ENCODE measurements at regions not wholly inside any gene's neighbourhood (a gene's known extent, or its start where the extent isn't known, plus 50 kb on each side); places are given as distances from the start of the nearest gene placed in this dataset.
A peak's percentile ranks its signal among the peaks of the same experiment; 100 is the strongest.
"Not testable (repeated sequence)": the region's sequence is repeated elsewhere in the genome, so short reads cannot be mapped to it uniquely, and the experiment has no call there.

DNA sequence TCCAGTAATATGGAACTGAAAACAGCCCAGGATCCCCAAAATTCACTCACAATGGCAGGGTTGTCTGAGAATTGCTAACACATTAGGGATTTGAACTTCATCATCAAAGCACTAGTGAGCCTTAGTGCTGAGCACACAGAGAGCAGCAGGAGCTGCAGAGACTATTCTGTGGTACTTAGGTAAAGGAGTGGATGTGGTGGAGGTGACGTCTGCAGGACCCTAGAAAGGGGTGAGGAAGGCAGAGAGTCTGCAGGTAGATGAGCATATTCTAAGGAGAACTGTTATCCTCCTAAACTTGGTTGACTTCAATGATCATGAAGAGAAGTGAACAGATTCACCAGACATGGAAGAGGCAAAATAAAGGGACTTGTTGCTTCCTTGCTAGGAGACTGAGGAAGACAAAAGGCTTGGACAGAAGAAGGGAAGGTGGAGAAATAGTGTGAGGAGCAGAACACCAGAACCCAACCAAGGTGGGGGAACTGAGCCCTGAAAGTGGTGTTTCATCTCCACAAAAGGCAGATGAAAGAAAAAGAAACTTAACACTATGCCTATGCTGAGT, 1164.0 kb downstream of the TMEM121 start:
- H3K4me1 ChIP-seq = no peaks in the 10 kb centered on the region
- intact Hi-C loops (cut with DNase I) = no loop called here
- H3K9me3 ChIP-seq = no peaks in the 10 kb centered on the region
- no peak overlapping the region for H3K4me3 ChIP-seq
- H3K27ac ChIP-seq = no peak overlapping the region
- DNase-seq (no peak), ATAC-seq (no peak), FAIRE-seq (no peak)
- 30 to 48% methylated on average over 1 of the region's 1 CpG for WGBS, 2 donors
- no peaks in the 10 kb centered on the region for H3K36me3 ChIP-seq
- H3K27me3 ChIP-seq = peaks cover 0 to 21% (median 0%) of the 10 kb centered on the region in 4 donors
- TF ChIP-seq, protein P1, sequence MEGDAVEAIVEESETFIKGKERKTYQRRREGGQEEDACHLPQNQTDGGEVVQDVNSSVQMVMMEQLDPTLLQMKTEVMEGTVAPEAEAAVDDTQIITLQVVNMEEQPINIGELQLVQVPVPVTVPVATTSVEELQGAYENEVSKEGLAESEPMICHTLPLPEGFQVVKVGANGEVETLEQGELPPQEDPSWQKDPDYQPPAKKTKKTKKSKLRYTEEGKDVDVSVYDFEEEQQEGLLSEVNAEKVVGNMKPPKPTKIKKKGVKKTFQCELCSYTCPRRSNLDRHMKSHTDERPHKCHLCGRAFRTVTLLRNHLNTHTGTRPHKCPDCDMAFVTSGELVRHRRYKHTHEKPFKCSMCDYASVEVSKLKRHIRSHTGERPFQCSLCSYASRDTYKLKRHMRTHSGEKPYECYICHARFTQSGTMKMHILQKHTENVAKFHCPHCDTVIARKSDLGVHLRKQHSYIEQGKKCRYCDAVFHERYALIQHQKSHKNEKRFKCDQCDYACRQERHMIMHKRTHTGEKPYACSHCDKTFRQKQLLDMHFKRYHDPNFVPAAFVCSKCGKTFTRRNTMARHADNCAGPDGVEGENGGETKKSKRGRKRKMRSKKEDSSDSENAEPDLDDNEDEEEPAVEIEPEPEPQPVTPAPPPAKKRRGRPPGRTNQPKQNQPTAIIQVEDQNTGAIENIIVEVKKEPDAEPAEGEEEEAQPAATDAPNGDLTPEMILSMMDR (IDR thresholded peaks at IDR 0.05) = no peak

DNA sequence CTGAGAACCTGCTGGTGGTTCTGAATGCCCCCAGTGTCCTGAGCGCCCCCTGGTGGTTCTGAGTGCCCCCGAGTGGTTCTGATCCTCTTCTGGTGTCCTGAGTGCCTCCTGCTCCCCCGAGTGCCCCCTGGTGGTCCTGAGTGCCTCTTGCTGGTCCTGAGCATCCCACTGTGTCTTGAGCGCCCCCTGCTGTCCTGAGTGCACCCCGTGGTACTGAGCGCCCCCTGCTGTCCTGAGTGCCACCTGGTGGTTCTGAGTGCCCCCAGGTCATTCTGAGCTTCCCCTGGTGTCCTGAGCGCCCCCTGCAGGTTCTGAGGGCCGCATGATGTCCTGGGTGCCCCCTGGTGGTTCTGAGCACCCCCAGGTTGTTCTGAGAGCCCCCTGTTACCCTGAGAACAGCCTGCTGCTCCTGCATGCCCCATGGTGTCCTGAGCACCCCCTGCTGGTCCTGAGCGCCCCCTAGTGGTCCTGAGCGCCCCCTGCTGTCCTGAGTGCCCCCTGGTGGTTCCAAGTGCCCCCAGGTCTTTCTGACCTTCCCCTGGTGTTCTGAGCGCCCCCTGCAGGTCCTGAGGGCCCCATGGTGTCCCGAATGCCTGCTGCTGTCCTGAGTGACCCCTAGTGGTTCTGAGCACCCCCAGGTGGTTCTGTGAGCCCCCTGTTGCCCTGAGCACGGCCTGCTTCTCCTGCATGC, 1165.4 kb downstream of the TMEM121 start:
- H3K27me3 ChIP-seq = peaks cover 0 to 13% (median 0%) of the 10 kb centered on the region in 4 donors
- H3K36me3 ChIP-seq = no peaks in the 10 kb centered on the region
- TF ChIP-seq, protein P1 (IDR thresholded peaks at IDR 0.05) = no peak
- 55 to 61% methylated on average over 13 of the region's 13 CpGs for WGBS, 2 donors
- no peak overlapping the region for H3K27ac ChIP-seq
- intact Hi-C loops (cut with DNase I) = no loop called here
- H3K4me1 ChIP-seq = no peaks in the 10 kb centered on the region
- no peaks in the 10 kb centered on the region for H3K9me3 ChIP-seq
- ATAC-seq = no peak
- no peak overlapping the region for H3K4me3 ChIP-seq
- DNase-seq = peak in 4 of 6 donors; percentile 18 to 59 (median 47)
- no peak for FAIRE-seq

- TF ChIP-seq, protein P1 (IDR thresholded peaks at IDR 0.05) = no peak
- peak in 1 of 6 donors; percentile 15 for DNase-seq
These were observed 1168.4 kb downstream of the TMEM121 start for GRCh38 chr14:106694638-106695393.

GRCh38 chr14:106698620-106699267, 1172.4 kb downstream of the TMEM121 start:
- H3K36me3 ChIP-seq; FAIRE-seq; H3K4me3 ChIP-seq; intact Hi-C loops (cut with DNase I); H3K9me3 ChIP-seq; H3K4me1 ChIP-seq; DNase-seq; H3K27ac ChIP-seq; H3K27me3 ChIP-seq: not testable (repeated sequence)
- ATAC-seq = peak in 1 of 4 donors; percentile 32
- WGBS, 2 donors = 32 to 41% methylated on average over 7 to 16 of the region's 16 CpGs

More at GRCh38 chr14:106694638-106695393, 1168.4 kb downstream of the TMEM121 start:
- no peak overlapping the region for H3K4me3 ChIP-seq
- H3K9me3 ChIP-seq = no peaks in the 10 kb centered on the region
- intact Hi-C loops (cut with DNase I) = no loop called here
- FAIRE-seq (no peak), ATAC-seq (peak in 2 of 4 donors; percentile 14 to 28)
- H3K4me1 ChIP-seq = no peaks in the 10 kb centered on the region
- 44 to 46% methylated on average over 12 to 19 of the region's 19 CpGs for WGBS, 2 donors
- H3K27me3 ChIP-seq = peaks cover 0 to 8% (median 0%) of the 10 kb centered on the region in 4 donors
- H3K27ac ChIP-seq = no peak overlapping the region
- H3K36me3 ChIP-seq = no peaks in the 10 kb centered on the region

GRCh38 chr14:106703651-106704050, 1177.3 kb downstream of the TMEM121 start:
- H3K9me3 ChIP-seq; FAIRE-seq; H3K4me1 ChIP-seq; H3K27me3 ChIP-seq; H3K36me3 ChIP-seq; H3K27ac ChIP-seq; intact Hi-C loops (cut with DNase I); DNase-seq; H3K4me3 ChIP-seq; ATAC-seq: not testable (repeated sequence)
- 49 to 57% methylated on average over 1 to 2 of the region's 4 CpGs for WGBS, 2 donors

GRCh38 chr14:106706488-106706887, 1180.1 kb downstream of the TMEM121 start:
- H3K27ac ChIP-seq; DNase-seq; H3K36me3 ChIP-seq; H3K4me1 ChIP-seq; FAIRE-seq; H3K27me3 ChIP-seq; intact Hi-C loops (cut with DNase I); H3K9me3 ChIP-seq; H3K4me3 ChIP-seq; ATAC-seq: not testable (repeated sequence)
- 37 to 41% methylated on average over 4 of the region's 4 CpGs for WGBS, 2 donors

DNA sequence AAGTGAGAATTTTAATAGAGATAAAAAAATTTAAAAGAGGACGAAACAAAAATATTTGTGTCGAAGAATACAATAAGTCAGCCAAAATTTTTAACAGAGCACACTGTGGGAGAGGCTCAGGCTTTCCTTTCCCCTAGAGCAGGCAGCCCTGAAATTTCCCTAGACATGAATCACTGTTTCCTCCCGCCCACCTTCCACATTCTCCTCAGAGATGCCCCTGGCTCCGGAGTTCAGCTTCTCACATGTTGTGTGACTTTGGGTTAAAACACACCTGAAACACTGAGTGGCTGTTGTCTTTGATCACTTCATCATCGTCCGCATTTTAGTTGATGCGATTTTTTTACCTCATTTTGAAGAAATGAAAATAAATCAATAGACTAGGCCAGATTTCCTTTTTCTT, 1183.8 kb downstream of the TMEM121 start:
- H3K27ac ChIP-seq; FAIRE-seq; H3K4me1 ChIP-seq; H3K4me3 ChIP-seq; H3K36me3 ChIP-seq; H3K27me3 ChIP-seq; H3K9me3 ChIP-seq; intact Hi-C loops (cut with DNase I); DNase-seq; ATAC-seq: not testable (repeated sequence)
- 41 to 66% methylated on average over 5 to 7 of the region's 7 CpGs for WGBS, 2 donors

DNA sequence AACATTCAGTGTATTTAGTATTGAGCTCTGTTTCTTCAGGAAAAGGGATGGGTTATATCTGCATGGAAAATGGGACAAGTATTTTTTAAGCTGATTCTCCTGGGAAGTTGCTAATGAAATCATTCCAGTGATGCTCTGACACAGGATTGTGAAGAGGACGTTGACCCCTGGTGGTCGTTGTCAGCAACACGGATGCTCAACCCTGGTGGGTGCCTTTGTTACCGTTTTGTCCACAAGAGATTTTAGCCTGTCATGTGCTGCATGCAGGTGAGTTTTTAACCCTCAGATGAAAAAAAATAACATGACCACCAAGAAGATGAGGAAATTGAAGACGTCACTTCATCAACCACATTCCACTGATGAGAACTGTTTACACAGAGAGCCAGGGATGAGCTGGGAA, 1186.1 kb downstream of the TMEM121 start:
- H3K36me3 ChIP-seq; H3K4me1 ChIP-seq; FAIRE-seq; DNase-seq; H3K4me3 ChIP-seq; H3K27me3 ChIP-seq; H3K9me3 ChIP-seq; ATAC-seq; intact Hi-C loops (cut with DNase I); H3K27ac ChIP-seq: not testable (repeated sequence)
- WGBS, 2 donors = 33 to 40% methylated on average over 5 of the region's 5 CpGs
